ENCODE measurements at regions not wholly inside any gene's neighbourhood (a gene's known extent, or its start where the extent isn't known, plus 50 kb on each side); places are given as distances from the start of the nearest gene placed in this dataset.
"Not testable (repeated sequence)": the region's sequence is repeated elsewhere in the genome, so short reads cannot be mapped to it uniquely, and the experiment has no call there.

GRCh38 chr2:16069663-16069932, 129.2 kb downstream of the MYCN start:
- no peak for DNase-seq (ENCODE audit: low spot score)

- no peak for DNase-seq (ENCODE audit: low spot score)
Measured at GRCh38 chr2:16068552-16068940, 128.2 kb downstream of the MYCN start.

- no peak for DNase-seq (ENCODE audit: low spot score)
Measured at GRCh38 chr2:16067866-16068551, 127.7 kb downstream of the MYCN start.

GRCh38 chr2:16067444-16067843, 127.1 kb downstream of the MYCN start:
- DNase-seq (ENCODE audit: low spot score): no peak

GRCh38 chr2:16067037-16067406, 126.7 kb downstream of the MYCN start:
- DNase-seq (ENCODE audit: low spot score): no peak

GRCh38 chr2:16066261-16067036, 126.1 kb downstream of the MYCN start:
- no peak for DNase-seq (ENCODE audit: low spot score)

- DNase-seq (ENCODE audit: low spot score): not testable (repeated sequence)
Measured at GRCh38 chr2:16065272-16066069, 125.1 kb downstream of the MYCN start.

- no peak for DNase-seq (ENCODE audit: low spot score)
Measured at GRCh38 chr2:16064745-16065144, 124.4 kb downstream of the MYCN start.

GRCh38 chr2:16063955-16064633, 123.7 kb downstream of the MYCN start:
- DNase-seq (ENCODE audit: low spot score): no peak

- DNase-seq (ENCODE audit: low spot score): no peak
Measured at GRCh38 chr2:16063251-16063850, 123.0 kb downstream of the MYCN start.

- DNase-seq (ENCODE audit: low spot score): no peak
Measured at GRCh38 chr2:16062471-16063250, 122.3 kb downstream of the MYCN start.

GRCh38 chr2:16061441-16062217, 121.3 kb downstream of the MYCN start:
- no peak for DNase-seq (ENCODE audit: low spot score)

- no peak for DNase-seq (ENCODE audit: low spot score)
Measured at GRCh38 chr2:16060936-16061338, 120.6 kb downstream of the MYCN start.

GRCh38 chr2:16060125-16060935, 120.0 kb downstream of the MYCN start:
- DNase-seq (ENCODE audit: low spot score): no peak

GRCh38 chr2:16059393-16060016, 119.2 kb downstream of the MYCN start:
- DNase-seq (ENCODE audit: low spot score): no peak

- no peak for DNase-seq (ENCODE audit: low spot score)
Measured at GRCh38 chr2:16058747-16059358, 118.5 kb downstream of the MYCN start.

- DNase-seq (ENCODE audit: low spot score): no peak
Measured at GRCh38 chr2:16058256-16058655, 117.9 kb downstream of the MYCN start.

GRCh38 chr2:16057661-16058060, 117.3 kb downstream of the MYCN start:
- DNase-seq (ENCODE audit: low spot score): no peak

All from ureter (tissue), 1 donor.